ENCODE measurements at regions not wholly inside any gene's neighbourhood (a gene's known extent, or its start where the extent isn't known, plus 50 kb on each side); places are given as distances from the start of the nearest gene placed in this dataset.

GRCh38 chr10:53645951-53646350 lies 873.4 kb upstream of the MBL2 start:
- no peak for DNase-seq (ENCODE audit: low read depth)
- no peak for TF ChIP-seq CTCF (conservative IDR thresholded peaks at IDR 0.05; ENCODE audit: low read depth, low read length)
- no peak overlapping the region for H3K4me3 ChIP-seq (ENCODE audit: low read depth, low read length)

- DNase-seq (ENCODE audit: low read depth) = no peak
- TF ChIP-seq CTCF (conservative IDR thresholded peaks at IDR 0.05; ENCODE audit: low read depth, low read length) = no peak
These were observed 865.4 kb upstream of the MBL2 start for GRCh38 chr10:53638006-53638405.

GRCh38 chr10:53624722-53625121 lies 852.1 kb upstream of the MBL2 start:
- TF ChIP-seq CTCF (conservative IDR thresholded peaks at IDR 0.05; ENCODE audit: low read depth, low read length) = no peak
- no peak for DNase-seq (ENCODE audit: low read depth)
- no peak overlapping the region for H3K4me3 ChIP-seq (ENCODE audit: low read depth, low read length)

More at GRCh38 chr10:53638006-53638405, 865.4 kb upstream of the MBL2 start:
- no peak overlapping the region for H3K4me3 ChIP-seq (ENCODE audit: low read depth, low read length)

- TF ChIP-seq CTCF (conservative IDR thresholded peaks at IDR 0.05; ENCODE audit: low read depth, low read length) = no peak
- DNase-seq (ENCODE audit: low read depth) = no peak
- no peak overlapping the region for H3K4me3 ChIP-seq (ENCODE audit: low read depth, low read length)
These were observed 849.6 kb upstream of the MBL2 start for GRCh38 chr10:53622201-53622600.

- no peak for TF ChIP-seq CTCF (conservative IDR thresholded peaks at IDR 0.05; ENCODE audit: low read depth, low read length)
- DNase-seq (ENCODE audit: low read depth) = no peak
These were observed 847.1 kb upstream of the MBL2 start for GRCh38 chr10:53619671-53620070.

GRCh38 chr10:53607691-53608090 lies 835.1 kb upstream of the MBL2 start:
- H3K4me3 ChIP-seq (ENCODE audit: low read depth, low read length) = no peak overlapping the region
- no peak for TF ChIP-seq CTCF (conservative IDR thresholded peaks at IDR 0.05; ENCODE audit: low read depth, low read length)
- no peak for DNase-seq (ENCODE audit: low read depth)

More at GRCh38 chr10:53619671-53620070, 847.1 kb upstream of the MBL2 start:
- H3K4me3 ChIP-seq (ENCODE audit: low read depth, low read length) = no peak overlapping the region

GRCh38 chr10:53606981-53607380 lies 834.4 kb upstream of the MBL2 start:
- no peak for DNase-seq (ENCODE audit: low read depth)
- H3K4me3 ChIP-seq (ENCODE audit: low read depth, low read length) = no peak overlapping the region
- TF ChIP-seq CTCF (conservative IDR thresholded peaks at IDR 0.05; ENCODE audit: low read depth, low read length) = no peak
